HG02763 (cell line): ENCODE measurements at regions not wholly inside any gene's neighbourhood (a gene's known extent, or its start where the extent isn't known, plus 50 kb on each side); places are given as distances from the start of the nearest gene placed in this dataset.
"Not testable (repeated sequence)": the region's sequence is repeated elsewhere in the genome, so short reads cannot be mapped to it uniquely, and the experiment has no call there.

ENCODE experiments used
- ATAC-seq: cut with Tn5 transposase; IDR thresholded peaks from one replicate; pipeline ENCODE4 v1.9.1; 2021; ENCODE audit warnings: mild to moderate bottlenecking, moderate library complexity; ENCODE audit not compliant: unreplicated experiment

- ATAC-seq: no peak
These were observed 52.5 kb downstream of the RHOB start for GRCh38 chr2:20499387-20499786.

GRCh38 chr2:20501974-20502373 lies 55.1 kb downstream of the RHOB start:
- ATAC-seq: no peak

DNA sequence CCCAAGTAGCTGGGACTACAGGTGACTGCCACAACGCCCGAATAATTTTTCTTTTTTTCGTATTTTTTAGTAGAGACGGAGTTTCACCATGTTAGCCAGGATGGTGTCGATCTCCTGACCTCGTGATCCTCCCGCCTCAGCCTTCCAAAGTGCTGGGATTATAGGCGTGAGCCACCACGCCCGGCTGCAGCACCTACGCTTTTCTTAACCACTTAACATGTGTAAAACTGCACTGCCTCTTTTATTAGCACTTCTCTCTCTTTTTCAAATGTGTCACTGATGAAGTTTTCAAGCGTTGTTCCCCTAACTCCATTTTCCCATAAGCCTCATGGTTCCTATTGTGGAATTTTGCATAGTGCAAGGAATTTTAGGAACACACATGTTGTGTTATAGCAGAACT lies 55.6 kb downstream of the RHOB start:
- ATAC-seq: not testable (repeated sequence)

GRCh38 chr2:20504174-20504573 lies 57.3 kb downstream of the RHOB start:
- no peak for ATAC-seq

DNA sequence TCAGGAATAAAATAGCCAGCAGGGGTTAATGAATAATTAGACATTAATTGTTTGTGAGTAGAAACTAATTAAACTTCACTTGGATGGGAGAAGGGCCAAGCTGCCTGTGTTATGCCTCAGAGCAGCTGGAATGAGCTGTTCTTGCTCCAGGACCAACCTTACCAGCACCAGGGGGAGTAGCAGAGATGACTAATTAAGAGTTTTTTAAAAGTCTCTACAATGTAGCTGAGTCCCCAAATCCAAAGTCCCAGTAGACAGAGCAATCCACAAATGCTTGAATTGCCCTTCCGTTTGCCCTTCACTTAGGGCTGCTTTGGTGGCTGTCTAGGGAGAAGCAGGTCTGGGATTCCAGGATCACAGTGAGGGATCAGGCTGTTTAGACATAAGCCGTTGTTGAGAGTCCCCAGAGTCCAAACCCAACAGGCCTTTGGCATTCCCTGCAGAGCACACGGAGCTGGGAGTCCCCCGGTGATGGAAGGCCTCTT lies 59.4 kb downstream of the RHOB start:
- ATAC-seq: no peak

GRCh38 chr2:20507166-20507692 lies 60.4 kb downstream of the RHOB start:
- peak; percentile 87 for ATAC-seq

DNA sequence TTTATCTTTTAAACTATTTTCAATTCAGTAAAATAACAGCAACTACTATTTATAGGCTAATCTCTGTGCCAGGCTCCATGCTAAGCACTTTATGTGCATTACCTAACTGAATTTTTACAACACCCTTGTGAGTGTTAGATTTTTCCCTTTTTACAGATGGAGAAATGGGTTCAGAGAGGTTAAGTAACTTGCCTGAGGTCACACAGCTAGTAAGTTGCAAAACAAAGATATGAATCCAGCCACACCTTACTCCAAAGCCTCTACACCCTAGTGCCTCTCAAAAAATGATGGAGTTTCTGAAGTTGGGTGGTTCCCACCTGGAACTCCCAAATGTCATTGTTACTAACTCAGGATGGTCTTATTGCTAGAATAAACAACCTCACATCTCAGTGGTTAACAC lies 60.8 kb downstream of the RHOB start:
- no peak for ATAC-seq

DNA sequence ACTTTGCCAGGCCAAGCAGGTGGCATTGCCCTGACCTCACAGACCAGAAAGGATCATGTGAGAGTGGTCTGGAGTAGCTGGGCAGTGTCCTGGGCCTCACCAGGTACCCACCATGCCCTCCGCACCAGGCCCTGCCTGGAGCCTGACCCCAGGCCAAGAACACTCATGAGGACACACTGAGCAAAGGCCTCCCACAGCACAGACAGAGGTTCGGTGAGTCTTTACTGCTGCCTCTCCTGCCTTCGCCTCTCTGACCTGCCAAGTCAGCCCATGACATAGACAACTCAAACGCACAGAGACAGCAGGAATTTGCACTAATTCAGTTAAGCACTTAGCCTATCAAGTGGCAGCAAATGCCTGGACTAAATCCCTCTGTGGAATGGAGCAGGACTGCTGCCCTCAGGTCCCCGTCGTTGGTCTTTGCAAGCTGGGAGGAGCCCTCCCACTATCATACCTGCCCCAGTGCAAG lies 62.5 kb downstream of the RHOB start:
- no peak for ATAC-seq

GRCh38 chr2:20509770-20510490 lies 63.1 kb downstream of the RHOB start:
- no peak for ATAC-seq

GRCh38 chr2:20511130-20511529 lies 64.3 kb downstream of the RHOB start:
- no peak for ATAC-seq

- no peak for ATAC-seq
These were observed 65.3 kb downstream of the RHOB start for GRCh38 chr2:20512061-20512605.

GRCh38 chr2:20513946-20514345 lies 67.1 kb downstream of the RHOB start:
- ATAC-seq: no peak

DNA sequence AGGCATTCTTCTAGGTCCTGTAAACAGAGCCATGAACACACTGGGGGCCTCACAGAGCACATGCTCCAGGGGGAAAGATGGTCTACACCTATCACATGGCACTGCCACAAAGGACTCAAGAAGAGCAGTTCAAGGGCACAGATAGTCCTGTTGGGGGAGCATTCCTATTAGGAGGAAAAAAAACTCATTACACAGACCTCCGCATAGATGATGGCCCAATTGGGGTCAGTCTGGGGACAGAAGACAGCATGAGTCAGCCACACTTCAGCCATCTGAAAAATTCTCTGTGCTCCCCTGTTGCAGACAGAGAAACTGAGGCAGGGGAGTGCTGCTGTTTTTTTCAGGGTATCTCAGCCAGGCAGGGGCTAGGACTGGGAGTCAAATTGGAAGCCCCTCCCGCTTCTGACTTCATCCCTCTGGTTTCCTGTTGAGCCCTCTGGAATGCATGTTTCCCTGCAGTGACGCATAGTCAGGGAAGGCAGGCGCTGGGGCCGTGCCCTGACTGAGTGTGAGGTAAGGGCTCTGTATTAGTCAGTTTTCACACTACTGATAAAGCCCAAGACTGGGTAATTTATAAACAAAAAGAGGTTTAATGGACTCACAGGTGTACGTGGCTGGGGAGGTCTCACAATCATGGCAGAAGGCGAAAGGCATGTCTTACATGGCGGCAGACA lies 67.9 kb downstream of the RHOB start:
- ATAC-seq: no peak

DNA sequence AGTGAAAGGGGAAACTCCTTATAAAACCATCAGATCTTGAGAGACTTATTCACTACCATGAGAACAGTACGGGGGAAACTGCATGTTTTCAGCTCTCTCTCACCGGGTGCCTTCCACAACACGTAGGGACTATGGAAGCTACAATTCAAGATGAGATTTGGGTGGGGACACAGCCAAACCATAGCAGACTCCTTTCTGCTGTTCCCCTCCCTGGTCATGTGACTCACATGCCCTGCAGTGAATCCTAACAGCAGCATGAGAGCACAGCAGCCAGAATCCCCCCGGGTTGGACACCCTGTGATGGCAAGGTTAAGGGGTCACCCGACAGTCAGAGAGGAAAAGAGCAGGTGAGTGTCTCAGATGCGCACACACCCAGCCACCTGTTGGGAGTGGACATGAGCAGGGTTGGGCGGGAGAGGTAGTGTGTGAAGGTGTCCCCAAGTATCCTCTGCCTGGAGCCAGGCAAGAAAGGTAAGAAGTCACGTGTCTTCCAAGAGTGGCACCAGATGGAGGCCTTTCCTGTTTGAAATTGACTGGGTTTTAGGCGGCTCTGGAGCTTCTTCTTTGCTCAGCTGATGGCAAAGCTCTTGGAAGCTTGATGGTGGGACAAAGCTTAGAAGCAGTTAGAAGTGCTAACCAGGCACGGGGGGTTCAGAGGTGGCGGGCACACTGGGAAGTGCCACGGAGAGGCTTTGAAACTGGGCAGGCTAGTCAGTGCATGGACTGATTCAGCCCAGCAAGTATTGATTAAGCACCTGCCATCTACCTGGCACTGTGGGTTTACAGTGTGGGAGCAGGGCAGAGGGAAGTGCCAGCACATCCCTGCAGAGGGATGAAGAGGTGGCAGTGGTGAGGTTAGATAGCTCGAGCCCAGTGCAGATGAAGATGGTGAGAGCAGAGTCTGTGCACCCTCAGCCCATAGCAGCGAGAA lies 68.7 kb downstream of the RHOB start:
- ATAC-seq: no peak

DNA sequence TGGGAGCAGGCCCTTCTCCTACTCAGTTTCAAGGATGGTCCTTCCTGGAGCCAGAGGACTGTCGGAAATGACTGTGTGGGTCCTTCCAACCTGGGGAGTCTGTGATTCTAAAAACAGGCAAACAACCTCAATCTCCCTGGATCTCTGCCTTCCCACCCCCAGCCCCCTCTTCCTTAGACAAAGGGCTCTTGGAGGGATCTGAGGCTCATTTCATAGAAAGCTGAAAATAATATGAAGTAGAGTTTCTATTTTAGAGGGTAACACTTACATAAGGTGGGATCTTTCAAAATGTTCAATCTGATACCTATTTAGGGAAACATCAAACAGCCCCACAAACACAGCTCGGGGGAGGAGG lies 69.4 kb downstream of the RHOB start:
- no peak for ATAC-seq

DNA sequence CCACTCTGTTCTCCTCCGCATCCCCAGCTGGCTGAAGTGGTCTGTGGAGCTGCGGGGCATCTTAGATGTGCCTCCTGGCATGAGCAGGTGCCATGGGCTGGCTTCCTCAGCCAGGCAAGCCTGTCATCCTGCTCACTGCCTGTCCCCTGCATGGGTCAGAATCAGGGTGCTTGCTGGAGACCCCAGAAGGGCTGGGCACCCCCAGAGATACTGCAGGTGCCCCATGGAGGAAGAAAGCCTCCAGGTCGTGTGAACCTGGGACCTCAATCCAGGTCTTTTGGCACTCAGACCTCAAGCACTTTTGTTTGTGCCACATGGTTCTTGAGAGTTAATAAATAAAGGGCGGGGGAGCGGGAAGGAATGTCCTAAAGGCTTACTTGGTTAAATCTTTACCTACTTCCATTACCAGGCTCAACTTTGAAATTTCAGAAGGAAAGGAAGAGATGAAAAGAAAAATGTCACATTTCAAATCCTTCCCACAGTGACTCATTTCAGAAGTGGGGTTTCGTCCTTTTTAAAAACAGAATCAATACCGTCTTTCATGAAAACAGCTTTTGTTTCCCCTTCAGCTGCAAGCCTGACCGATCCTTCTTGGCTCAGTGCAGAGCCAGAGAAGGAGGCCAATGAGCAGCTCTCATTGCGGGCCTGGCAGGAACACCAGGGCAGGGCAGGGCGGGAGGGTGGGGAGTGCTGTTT lies 69.9 kb downstream of the RHOB start:
- ATAC-seq: peak; percentile 92

GRCh38 chr2:20519309-20519708 lies 72.4 kb downstream of the RHOB start:
- ATAC-seq: no peak

DNA sequence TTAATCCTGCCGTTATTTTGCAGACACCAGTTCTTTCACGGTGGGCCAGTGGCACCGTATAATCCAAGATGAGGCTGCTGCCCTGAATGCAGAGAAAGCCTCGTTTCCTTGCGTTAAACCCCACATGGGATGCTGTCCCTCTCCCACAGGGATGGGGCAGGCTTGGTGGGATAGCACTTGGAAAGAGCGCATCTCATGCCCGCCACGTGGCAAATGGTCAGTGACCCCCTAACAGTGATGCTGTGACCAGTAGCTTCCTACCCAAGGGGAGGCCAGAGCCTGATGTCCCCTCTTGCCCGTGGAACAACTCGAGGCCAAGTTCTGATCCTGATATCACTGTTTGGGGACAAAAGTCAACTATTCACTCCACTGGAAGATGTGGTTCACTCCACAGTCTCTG lies 73.3 kb downstream of the RHOB start:
- ATAC-seq: no peak

GRCh38 chr2:20521193-20521592 lies 74.3 kb downstream of the RHOB start:
- no peak for ATAC-seq

GRCh38 chr2:20521682-20522189 lies 74.9 kb downstream of the RHOB start:
- no peak for ATAC-seq
